Effector CD4-positive, alpha-beta T cell (primary cell): ENCODE measurements at regions not wholly inside any gene's neighbourhood (a gene's known extent, or its start where the extent isn't known, plus 50 kb on each side); places are given as distances from the start of the nearest gene placed in this dataset.
"Not testable (repeated sequence)": the region's sequence is repeated elsewhere in the genome, so short reads cannot be mapped to it uniquely, and the experiment has no call there.

Experiments
- DNase-seq: peaks from one replicate; pipeline ENCODE4 v3.0.0-alpha.2; 2020

DNA sequence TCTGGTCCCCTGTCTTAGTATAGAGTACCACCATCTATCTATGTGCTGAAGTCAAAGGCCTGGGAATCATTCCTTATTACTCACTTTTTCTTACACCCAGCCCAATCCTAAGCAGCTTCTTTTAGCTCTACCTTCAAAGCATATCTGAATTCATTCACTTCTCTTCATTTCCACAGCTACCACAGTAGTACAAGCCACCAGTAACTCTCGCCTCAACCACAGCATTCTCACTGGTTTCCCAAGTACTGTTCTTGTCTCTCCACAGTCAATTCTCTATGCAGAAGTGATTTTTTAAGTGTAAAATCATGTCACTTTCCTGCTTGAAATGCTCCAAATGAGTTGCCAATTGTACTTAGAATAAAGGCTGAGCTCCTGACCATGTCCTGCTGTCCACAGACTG lies 401.7 kb downstream of the OXSM start:
- DNase-seq: no peak

DNA sequence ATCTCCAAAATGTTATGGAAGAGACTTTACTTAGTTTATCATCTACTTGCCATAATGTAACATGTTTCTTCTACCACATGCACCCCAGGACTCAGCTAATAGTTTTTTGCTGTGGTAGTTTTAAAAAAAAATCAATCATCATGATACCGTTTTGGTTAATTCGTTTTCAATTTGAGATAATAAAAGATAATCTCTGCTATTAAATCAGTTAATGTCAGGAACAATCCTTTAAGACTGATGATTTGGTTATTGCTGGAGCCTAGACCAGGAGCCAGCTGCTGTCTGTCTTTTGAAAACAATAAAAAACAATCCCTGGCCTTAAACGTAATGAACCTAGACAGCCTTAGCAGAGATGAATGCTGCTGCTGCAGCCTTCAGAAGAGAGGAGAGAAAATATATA lies 403.7 kb downstream of the OXSM start:
- no peak for DNase-seq

GRCh38 chr3:26196781-26197180 lies 406.9 kb downstream of the OXSM start:
- DNase-seq: no peak

- no peak for DNase-seq
Observed at GRCh38 chr3:26198609-26199008, 408.7 kb downstream of the OXSM start.

DNA sequence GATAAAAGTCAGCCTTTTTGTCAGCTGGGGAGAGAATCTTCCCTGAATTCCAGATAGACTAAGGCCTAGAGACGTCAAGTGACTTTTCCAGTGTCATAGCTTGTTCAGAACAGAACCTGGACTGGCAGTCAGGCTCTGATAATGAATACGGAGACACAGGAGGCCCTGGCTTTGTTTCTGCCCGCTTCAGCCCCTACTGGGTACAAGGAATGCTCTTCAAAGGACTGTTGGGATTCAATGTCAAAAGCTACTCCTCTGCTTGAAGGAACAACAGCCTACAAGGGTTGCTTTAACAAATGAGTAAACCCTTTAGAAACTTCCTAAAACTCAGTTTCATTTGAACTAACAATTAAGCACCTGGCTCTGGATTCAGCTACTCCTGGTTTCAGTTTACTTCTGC lies 412.3 kb downstream of the OXSM start:
- DNase-seq: no peak

DNA sequence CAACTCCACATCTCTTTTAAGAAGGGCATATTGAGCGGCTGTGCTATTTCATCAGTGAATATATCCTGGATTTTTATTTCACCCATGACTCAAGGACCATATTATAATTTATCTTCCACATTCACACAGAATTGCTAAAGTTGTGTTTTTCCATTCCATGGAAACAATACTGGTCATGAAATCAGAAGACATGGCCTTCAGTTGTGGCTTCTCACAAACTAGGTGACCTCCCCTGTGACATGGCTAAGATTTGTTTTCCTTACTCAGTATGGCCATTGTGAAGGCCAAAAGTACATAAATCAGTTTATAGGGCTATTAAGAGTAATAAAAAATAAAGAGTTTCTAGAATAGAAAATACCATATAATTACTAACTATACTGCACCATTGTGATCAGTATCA lies 415.6 kb downstream of the OXSM start:
- no peak for DNase-seq

DNA sequence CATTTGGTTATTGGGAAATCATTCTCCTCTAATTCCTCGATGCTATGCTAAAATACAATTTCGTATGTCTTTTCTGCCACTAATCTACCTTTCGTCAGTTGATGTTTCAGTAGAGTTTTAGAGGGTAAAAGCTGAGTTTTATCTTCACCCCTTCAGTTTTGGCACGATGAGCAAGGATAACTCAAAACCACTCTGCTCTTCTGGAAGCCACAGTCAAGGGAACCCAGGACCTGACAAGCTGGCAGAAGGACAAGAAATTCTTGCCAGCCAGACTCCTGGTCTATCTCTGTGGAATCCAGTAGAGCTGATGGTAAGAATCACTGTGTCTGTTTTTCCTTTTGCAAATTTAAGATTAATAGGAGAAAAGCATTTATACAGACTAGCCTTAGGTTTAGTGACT lies 414.4 kb upstream of the LRRC3B start:
- DNase-seq: no peak

DNA sequence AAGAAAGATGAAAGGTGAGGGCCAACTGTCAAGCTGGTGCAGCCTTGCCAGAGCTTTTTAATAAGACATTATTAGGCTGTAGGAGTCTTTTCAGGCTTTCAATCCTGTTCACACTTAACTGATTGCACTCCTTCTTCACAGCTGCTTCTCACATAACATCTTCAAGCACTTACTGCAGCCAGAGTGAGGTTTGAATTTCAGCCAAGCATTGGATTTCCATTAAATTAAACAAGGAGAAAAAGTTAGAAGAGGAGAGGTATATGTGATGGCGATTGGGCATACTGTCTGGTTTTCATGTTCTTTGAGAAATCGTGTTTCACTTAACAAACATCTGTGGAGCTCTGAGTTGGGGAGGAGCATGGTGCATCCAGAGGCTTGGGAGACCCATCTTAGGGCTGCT lies 392.8 kb upstream of the LRRC3B start:
- no peak for DNase-seq

DNA sequence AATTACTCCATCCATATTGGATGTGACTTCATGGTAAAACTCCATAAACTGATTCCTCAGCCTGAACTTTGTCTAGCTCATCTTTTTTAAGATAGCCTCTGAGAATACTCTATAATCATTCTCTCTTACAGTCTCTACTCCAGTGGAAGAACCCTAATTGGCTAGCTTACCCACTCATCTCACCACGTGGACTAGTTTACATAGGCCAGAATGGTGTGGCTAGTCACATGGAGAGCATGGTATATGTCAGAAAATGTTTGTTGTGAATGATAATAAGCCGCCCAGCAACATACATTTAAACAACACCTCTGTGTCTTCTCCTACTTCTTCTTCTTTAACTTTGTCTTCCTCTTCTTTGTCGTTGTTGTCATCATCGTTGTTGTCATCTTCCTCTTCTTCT lies 389.2 kb upstream of the LRRC3B start:
- no peak for DNase-seq

- no peak for DNase-seq
Observed at GRCh38 chr3:26236531-26236930, 386.0 kb upstream of the LRRC3B start.

DNA sequence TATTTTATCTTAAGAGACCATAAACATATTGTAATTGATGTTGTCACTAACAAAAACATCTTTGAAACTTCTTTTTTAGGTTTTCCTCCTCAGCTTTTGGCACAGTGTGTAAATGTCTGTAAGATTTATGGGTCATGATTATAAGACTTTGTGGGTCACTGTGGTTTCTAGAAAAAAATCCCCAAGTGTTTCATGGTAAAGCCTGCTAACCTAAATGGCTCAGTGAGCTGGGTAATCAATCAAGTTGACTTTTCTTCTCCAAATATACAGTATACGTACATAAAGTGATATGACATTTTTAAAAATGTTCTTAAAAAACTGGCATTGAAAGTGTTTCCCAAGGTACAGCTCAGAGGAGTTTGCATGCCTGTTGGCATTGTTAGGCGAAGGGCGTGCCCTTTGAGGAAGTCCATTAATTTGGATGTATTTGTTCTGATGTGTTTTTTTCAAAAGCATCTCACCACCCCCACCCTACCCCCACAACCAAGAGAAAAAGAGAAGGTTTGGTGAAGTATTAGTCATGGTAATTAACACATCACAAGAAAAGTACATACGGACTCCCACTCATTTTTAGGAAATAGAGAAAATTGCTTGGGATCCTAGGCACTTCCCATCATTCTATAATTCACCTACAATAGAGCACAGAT lies 385.4 kb upstream of the LRRC3B start:
- DNase-seq: no peak

DNA sequence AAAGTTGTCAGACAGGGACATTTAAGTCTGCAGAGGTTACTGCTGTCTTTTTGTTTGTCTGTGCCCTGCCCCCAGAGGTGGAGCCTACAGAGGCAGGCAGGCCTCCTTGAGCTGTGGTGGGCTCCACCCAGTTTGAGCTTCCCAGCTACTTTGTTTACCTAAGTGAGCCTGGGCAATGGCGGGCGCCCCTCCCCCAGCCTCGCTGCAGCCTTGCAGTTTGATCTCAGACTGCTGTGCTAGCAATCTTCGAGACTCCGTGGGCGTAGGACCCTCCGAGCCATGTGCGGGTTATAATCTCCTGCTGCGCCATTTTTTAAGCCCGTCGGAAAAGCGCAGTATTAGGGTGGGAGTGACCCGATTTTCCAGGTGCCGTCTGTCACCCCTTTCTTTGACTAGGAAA lies 378.0 kb upstream of the LRRC3B start:
- DNase-seq: not testable (repeated sequence)

DNA sequence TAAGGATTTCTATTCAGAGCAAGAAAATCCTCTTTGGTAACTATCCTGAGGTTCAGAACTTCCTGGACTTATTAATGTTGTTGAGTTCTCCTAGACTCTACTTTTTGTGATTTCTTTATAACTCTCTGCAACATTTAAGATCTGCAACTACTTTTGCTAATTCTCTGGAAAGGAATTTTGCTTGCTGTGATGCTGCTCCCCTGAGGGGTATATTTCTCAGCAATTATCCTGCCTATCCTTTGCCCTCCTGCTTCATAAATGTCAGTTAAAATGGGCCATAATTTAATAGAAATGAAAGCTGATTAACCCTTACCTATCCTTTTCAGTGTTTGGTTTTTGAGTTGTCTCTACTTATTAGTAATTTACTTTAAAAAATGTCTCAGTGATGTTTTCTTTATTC lies 377.3 kb upstream of the LRRC3B start:
- no peak for DNase-seq

DNA sequence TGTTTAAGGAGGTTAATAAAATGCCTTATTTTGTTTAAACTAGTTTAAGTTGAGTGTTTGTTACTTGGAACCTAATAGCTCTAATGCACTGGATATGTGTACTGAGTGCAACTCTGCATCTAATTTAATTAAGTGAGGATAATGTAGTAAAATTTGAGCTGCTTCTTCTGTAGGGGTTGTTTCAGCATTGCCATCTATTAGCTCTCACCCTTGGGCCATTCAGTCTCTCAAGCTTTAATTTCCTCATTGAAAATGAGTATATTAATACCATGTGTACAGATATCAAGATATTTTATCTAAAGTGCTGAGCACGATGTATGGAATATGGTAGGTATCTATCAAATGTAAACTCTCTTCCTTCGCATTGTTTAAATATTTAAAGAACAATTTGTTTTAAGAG lies 375.7 kb upstream of the LRRC3B start:
- DNase-seq: no peak

DNA sequence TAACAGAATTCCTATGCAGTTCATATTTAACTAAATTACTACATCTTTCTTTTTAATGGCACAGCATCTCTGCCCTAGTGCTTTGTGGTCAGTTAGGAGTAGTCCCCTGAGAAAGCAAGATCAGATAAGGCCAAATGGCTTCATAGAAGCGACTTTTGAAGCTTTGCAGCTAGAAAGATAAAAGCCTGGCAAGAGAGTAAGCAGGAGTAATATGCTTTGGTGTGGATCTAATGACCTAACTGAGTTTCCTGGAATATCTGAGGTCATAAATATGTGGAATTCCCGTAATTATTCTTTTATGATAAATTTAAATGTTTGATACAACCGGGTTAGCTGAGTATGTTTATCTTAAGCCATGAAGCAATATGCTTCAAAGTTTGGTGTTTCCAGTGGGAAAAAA lies 374.9 kb upstream of the LRRC3B start:
- DNase-seq: no peak

GRCh38 chr3:26252001-26252400 lies 370.6 kb upstream of the LRRC3B start:
- DNase-seq: no peak

- no peak for DNase-seq
Observed at GRCh38 chr3:26256224-26256623, 366.3 kb upstream of the LRRC3B start.

- no peak for DNase-seq
Observed at GRCh38 chr3:26259176-26259575, 363.4 kb upstream of the LRRC3B start.

GRCh38 chr3:26260139-26260538 lies 362.4 kb upstream of the LRRC3B start:
- DNase-seq: no peak

- DNase-seq: no peak
Observed at GRCh38 chr3:26264708-26265107, 357.9 kb upstream of the LRRC3B start.

GRCh38 chr3:26271848-26272247 lies 350.7 kb upstream of the LRRC3B start:
- DNase-seq: no peak

DNA sequence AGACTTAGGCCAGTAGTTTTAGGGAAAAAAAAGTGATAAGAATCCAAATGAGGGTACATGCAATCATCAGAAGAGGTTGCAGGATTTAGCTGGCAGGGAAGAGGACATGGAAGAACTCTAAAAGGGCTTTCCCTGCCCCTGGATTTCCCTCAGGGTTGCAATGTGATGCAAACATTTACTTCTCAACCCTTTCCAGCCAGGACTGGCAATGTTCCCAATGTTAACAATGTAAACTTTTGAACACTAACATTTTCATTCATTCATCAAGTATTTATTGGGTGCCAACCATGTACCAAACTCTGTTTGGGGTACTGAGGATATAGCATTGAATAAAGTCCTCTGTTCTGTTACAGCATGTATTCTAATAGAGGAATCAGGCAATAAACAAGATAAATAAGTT lies 349.4 kb upstream of the LRRC3B start:
- DNase-seq: no peak

- DNase-seq: no peak
Observed at GRCh38 chr3:26279091-26279490, 343.5 kb upstream of the LRRC3B start.

DNA sequence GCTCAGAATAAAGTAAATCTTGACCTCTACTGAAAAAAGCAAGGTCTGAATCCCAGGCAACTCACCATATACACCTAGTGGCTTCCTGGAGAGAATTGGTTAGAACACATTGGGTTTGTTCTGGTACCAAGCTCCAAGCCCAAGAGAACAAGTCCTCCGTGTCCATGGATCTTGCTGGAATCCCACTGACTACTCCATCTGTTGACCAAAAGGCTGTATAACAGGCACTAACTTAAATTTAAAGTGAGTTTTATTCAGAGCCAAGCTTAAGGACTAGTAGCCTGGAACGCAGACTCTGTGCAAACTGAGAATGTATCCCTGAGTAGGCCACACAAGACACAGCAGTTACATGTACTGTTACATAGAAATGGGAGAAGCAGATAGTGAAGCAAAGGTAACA lies 342.1 kb upstream of the LRRC3B start:
- DNase-seq: no peak

- DNase-seq: no peak
Observed at GRCh38 chr3:26281284-26281985, 341.1 kb upstream of the LRRC3B start.
